ENCODE measurements at regions not wholly inside any gene's neighbourhood (a gene's known extent, or its start where the extent isn't known, plus 50 kb on each side); places are given as distances from the start of the nearest gene placed in this dataset.

DNA sequence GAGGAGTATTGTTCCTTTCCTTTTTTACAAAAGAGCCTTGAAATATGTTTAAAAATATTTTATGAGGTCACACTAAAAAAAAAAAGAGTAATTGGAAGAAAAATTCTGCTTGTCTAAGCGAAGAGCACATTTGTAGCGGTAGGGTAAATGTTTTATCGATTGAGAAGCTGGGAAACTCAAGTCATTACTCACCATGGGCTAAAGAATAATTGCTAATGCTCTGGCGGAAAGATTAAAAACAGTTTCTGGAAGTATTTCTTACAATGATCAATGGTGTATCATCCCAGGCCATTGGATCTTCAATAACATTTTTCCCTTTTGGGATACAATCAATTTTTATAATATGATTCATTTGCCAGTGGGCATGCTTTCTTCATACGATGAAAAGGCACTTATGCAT is 450.0 kb downstream of the RASEF start:
- no peak for DNase-seq (ENCODE audit: low read depth in 2 of 2)

DNA sequence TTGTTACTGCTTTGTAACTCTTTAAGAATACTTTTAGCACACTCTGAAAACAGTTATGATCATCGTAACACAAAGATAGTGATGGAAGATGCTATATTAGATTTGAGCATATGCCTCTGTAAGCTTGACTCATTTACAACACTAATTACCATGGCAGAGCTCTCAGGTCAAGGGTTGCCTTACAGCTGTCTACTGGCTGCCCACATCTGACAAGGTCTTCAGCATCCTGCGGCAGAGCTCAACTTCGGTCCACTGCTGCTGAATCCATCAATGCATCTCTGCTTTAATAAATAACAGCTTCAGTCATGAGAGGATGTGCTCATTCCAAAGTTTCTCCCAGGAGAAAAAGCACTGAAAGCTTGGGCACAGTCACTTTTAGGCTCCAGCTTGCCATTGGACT is 449.4 kb downstream of the RASEF start:
- DNase-seq (ENCODE audit: low read depth in 2 of 2), result no peak

DNA sequence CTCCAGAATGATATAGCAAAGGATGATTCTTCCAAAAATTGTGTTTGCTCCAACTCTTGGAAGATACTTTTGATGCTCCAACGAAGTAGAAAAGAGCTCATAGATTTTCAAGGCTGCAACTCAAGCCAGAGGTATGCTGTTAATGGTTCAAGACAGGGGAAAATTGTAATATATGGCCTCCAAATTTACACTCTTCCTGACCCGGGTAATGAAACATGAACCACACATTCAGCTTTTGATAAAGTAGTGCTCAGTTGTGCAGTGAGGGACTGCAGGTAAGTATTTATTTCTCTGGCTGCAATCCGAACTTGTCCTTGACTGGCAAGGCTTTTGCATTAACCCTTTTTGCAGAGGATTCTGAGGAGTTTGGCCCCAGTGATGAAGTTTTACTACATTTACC is 446.4 kb downstream of the RASEF start:
- no peak for DNase-seq (ENCODE audit: low read depth in 2 of 2)

DNA sequence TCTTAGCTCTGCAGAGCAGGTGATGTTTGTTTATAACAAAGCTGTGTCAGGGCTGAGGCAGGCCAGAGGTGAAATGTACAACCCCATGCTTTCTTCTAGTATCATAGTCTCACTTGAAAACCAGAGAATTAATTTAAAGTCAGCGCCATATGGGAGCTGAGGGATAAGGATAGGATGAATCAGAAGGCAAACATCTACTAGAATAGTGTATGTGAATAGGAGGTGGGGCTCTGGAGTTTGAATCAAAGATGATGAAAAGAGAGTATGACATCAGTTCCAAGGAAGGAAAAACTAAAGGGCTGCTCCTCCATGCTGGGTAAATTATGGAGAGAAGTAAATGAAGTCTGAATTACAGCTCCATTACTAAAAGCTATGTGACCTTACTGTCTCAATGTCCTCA is 441.5 kb downstream of the RASEF start:
- DNase-seq (ENCODE audit: low read depth in 2 of 2), result no peak

DNA sequence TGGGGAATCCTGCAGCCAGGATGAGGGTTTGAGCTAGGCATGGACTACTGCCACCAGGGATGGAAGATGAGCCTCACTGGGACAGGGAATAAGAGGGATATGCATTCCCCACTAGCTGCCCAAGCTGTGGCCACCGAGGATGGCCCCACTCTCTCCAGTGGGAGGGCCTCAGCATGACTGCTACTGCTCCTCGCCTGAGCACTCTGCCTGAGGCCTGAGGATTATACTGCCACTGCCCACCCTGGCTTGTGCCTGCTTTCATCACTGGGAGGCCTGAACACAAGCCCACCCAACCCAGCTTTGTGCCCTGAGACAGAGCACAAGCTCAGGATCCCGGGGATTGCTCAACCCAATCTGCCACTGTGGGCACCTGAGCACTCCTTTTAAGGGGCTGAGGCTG is 425.6 kb downstream of the RASEF start:
- no peak for DNase-seq (ENCODE audit: low read depth in 2 of 2)

DNA sequence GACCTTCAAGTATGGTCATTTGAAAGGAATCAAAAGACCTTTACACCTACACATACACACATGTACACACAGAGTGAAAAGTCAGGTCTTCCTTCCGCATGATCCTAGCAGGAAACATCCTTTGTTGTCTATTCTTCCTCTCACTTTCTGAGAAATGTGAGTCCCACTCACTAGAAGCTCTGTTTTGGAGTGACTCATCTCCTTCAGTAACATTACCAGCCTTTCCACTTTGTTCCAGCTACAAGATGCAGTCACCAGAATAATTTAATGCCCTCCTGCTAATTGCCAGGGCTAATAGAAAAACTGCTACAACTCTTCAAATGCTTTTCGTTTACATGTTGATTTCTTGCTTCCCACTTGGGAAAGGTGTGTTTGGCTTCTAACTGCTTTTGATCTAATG is 417.3 kb downstream of the RASEF start:
- DNase-seq (ENCODE audit: low read depth in 2 of 2), result no peak

DNA sequence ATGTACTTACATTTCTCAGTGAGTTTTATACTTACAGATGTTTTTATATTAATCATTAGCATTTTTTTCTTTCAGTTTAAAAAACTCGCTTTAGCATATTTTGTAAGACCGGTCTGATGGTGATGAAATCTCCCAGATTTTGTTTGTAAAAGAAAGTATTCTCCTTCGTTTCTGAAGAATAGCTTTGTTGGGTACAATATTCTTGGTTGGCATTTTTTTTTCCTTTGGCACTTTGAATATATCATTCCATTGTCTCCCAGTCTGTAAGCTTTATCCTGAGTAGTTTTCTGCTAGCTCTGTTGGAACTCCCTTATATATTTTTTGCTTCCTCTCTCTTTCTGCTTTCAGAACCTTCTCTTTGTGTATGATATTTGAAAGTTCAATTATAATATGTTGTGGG is 412.6 kb downstream of the RASEF start:
- no peak for DNase-seq (ENCODE audit: low read depth in 2 of 2)

DNA sequence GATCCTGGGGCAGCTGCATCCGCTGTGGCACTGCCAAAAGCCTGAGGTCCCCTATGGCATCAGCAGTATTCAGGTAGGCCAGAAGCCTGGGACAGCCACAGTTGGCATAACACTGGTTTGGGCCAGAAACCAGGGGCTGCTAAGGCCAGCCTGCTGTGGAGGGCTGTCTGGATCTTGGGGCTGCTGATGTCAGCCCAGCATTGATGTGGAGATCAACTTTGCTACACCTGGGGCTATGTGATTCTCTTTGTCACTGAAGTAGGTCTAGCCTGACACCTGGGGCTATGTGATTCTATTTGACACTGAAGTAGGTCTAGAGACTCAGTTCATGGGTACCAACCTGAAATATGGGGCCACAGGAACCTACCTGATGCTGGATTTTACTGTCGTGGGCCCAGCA is 411.5 kb downstream of the RASEF start:
- DNase-seq (ENCODE audit: low read depth in 2 of 2), result no peak

DNA sequence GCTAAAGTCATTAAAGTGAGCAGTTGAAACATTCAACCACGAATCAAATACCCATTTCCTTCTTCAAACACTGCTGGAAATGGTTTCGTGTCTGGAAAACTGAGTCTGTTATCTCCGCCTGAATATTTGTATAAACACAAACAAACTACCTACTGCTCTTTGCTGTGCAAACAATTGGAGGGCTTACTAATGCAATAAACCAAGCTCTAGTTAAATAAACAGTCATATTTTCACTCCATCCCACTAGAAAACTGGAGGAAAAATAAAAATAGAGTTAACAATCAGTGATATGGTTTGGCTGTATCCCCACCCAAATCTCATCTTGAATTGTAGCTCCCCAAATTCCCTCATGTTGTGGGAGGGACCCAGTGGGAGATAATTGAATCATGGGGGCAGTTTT is 397.6 kb downstream of the RASEF start:
- DNase-seq (ENCODE audit: low read depth in 2 of 2), result no peak

DNA sequence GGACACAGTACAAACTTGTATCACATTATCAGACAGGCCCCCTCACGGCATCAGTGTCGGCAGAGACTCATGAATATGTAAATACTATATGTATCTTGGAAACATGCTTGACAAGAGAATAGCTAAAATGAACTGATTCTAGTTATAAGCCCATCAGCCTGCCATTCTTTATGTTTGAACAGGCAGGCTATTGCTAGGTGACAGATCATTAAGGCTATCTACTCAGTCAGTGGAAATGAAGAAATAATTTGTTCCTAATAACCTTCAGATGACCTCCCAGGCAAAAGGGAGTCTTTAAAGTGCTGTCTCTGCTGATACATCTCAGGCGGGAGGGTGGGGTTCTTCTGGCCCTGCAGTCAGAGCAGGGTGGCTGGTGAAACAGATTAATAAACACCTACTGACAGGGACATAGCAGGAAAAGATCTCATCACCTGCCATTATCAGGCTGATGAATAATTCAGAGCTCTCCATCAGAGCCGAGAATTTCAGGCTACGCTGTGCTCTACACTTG is 394.2 kb downstream of the RASEF start:
- no peak for DNase-seq (ENCODE audit: low read depth in 2 of 2)

DNA sequence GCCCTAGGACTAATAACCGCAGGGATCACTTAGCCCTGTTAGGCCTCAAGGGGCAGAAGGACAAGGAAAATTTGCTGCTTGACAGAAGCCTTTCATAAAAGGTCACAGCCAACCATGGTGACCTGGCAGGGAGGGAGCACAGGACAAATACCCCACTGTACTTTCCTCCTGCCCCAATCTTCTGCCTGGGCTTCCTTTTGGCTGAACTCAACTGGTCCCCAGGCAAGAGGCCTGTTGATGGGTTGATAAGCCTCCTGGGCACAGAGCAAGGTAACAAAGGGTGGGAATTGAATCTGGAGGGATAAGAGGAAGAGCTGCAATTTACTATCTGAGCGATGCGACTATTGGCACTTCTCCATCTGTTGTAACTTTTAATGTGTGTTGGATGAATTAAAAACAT is 392.9 kb downstream of the RASEF start:
- DNase-seq (ENCODE audit: low read depth in 2 of 2), result no peak

DNA sequence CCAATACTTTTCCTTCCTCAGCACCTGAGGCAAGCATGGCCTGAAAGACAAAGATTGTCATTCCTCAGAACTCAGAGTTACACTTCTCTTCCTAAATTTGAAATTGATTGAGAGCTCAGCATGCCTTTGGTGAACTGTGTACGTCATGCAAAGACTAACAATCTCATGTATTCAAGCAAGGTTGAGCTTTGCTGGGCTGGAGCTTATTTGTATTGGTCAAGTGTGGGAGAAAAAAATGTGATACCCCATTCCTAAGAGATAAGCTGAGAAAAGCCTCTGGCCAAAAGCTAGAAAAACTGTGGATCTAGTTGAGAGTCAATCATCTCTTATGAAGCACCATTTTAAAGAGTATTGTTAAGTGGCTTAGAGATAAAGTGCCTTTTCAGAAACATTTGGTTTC is 392.2 kb downstream of the RASEF start:
- no peak for DNase-seq (ENCODE audit: low read depth in 2 of 2)

DNA sequence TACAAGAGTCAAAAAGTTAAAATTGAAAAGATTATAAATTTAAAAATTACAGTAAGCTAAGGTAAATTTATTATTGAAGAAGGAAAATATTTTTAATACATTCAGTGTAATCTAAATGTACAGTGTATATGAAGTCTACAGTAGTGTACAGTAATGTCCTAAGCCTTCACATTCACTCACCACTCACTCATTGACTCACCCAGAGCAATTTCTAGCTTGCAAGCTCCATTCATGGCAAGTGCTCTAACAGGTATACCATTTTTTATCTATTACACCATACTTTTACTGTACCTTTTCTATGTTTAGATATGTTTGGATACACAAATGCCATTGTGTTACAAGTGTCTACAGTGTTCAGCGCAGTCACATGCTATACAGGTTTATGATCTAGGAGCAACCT is 389.7 kb downstream of the RASEF start:
- DNase-seq (ENCODE audit: low read depth in 2 of 2), result no peak

DNA sequence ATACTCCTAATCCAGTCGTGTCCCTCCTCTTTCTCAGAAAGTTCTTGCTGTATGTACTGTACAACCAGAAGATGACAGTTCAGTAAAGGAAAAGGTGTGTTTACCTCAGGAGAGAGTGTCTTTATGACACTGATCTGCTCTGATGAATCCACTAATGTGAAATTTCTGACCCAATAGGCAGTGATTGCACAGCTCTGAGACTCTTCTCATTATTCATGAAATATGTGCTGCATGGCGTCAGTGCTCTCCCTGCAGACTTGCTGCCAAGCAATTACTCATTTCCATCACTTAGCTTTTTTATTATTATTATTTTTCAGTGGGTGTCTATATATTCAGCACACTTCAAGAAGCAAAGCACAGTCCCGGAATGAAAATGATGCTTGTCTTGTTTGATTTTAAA is 389.0 kb downstream of the RASEF start:
- DNase-seq (ENCODE audit: low read depth in 2 of 2), result no peak

DNA sequence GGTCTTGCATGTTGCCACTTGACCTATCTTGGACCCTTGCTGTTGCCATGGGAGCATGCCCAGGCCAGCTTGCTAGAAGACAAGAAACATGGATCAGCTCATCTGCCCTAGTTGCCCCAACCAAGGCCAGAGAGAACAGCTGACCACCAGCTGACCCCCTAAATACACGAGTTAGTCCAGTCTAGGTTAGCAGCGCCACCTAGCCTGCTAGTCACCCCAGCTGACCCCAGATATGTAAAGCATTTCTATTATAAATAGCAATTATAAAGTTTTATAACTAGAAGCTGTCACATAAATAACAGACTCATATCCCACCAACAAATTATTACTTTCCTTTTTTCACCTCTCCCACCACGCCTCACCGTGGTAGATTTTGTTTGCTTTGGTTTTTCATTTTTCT is 387.8 kb downstream of the RASEF start:
- DNase-seq (ENCODE audit: low read depth in 2 of 2), result no peak

DNA sequence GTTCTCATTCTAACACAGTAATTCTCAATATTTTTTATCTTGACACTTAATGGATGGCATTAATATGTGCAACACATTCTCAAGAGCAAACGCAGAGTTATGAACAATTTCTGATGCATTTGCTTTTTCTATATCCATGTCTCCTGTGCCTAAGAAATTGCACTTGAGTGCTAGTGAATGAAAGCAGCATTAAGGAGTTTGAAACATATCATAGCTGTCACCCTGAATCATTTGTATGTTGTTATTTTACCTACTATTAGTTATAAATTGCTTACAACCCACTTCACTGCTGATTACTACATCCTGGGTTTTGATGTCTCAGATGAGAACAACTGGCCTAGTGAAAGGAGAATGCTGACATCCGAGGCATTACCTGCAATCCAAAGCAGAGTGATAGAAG is 387.3 kb downstream of the RASEF start:
- DNase-seq (ENCODE audit: low read depth in 2 of 2), result no peak

DNA sequence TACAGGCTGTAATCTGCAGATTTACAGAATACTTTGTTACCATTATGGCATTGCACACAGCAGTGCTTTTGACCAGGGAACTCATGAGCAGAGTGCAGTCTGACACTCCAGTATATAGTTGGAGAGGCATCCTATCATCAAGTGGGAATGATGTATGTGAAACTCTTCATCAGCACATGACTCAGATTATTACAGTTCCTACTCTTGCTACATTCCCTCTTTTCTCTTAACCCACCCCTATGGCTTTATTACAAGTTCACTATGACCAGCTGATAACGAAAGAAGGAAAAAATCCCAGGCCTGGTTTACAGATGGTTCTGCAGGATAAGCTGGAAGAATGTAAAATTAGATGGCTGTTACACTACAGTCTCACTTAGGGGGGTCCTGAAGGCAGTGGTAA is 385.9 kb downstream of the RASEF start:
- DNase-seq (ENCODE audit: low read depth in 2 of 2), result no peak

DNA sequence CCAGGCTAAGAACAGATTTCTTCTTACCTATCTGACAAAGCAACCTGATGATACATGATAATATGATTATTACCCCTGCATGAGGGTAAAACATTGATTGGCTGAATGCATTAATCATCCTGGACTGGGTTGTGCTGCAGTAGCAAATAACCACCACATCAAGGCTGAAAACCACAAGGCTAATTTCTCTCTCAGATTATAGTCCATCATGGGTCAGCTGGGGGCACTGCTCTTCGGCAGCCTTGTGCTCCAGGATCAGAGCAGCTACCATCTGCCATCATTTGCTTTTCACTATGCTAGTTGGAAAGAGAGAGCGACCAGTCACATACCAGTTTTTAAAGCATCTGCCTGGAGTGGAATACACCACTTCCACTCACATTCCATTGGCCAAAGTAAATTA is 383.5 kb downstream of the RASEF start:
- DNase-seq (ENCODE audit: low read depth in 2 of 2), result no peak

DNA sequence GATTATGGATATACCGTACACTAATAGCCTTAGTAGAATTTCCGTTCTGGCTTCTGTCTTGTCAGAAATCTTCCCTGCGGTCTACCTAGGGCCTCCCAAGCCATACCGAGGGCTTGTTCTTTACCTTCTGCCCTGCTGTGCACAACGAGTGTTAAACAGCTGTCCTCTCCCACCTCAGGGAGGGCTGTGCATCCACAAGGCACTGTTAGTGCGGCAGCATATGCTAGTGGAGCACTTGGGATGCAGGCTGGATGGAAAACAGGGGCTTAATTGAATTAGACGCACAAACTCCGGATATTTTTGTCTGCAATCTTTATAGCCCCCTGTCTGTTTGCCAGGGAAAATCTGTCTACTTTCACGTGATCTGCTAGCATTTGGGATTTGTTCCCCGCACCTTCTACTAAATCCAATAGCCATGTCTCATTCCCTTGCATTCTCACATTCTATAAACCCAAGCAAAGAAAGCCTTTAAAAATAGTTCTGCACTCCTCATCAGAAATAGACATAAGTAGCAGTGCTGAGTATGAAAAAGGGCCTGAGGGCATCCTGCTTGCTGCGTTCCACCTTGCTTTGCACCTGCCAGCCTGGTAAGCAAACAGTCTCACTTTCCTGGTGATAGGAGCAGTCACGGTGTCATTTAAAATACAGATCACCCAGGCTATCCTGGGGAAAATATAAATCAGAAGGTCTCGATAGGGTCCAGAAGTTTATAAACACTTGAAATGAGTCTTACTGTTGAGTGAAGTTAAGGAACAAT is 382.6 kb downstream of the RASEF start:
- DNase-seq (ENCODE audit: low read depth in 2 of 2), result no peak

DNA sequence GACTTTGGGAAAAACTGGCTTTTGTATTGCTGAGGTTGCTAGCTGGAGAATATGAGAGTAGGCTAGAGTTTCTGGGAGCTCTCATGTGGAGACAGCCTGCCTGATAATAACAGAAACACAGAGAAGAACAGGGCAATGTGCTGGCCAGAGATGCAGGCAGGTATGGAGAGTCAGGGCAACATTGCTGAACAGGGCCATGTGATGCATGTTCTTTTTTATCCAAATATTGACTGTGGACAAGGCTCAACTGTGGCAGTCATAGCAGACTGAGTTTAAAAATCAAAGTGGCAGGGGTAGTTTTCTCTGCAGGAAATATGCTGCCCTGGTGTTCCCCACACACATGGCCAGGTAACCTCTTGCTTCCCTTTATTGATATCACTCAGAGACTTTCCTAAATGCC is 381.1 kb downstream of the RASEF start:
- DNase-seq (ENCODE audit: low read depth in 2 of 2), result no peak

DNA sequence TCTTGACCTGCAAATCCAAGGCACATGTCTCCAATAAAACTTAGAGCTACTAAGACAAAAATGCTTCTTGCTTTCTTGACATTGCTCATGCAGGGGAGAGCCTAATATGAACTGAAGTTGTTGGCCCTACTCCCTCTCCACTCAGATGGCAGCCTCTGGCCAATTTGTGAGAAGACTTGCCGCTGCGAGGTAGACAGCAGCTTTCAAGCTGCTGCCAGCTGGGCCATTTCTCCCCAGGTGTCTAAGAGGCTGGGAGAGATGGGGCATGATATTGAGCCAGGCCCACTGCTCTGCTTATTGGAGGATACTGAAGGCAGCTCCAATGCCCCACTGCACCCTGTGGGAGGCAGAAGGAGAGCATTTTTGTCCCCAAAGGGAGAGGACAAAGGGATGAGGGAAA is 380.5 kb downstream of the RASEF start:
- no peak for DNase-seq (ENCODE audit: low read depth in 2 of 2)

DNA sequence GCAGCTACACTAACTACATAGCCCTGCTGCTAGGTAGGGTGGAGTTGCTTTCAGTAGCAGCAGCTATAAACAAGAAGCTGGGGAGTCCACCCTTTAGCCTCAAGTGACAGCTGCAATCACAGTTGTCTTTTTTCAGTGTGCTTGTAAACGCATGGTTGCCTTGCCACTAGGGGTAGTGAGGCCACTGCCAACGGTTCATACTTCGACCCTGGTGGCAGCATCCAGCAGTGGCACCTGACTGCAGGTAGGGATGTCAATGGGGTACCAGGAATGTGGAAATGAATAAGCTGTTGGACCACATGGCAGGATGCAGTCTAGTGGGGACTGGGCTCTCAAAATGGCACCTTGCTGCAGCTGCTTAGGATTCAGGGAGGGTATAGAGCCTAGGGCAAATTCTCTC is 367.2 kb downstream of the RASEF start:
- no peak for DNase-seq (ENCODE audit: low read depth in 2 of 2)

DNA sequence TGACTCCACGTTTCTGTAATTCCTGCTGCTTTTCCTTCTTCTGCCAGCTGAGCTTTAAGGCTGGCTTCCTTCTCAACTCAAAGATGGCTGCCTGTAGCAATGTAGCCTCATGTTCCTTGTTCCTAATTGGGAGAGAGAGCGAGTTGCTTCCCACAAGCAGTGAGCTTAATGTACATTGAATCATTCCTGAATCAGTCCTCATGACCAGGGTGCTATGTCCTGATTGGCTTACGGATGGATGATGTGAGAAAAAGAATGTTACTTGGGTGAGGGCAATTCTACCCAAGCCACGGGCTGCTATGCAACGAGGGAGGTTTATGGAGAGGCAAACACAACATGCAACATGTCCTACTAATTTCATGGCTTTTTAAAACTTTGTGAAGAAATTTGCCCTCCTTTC is 356.2 kb downstream of the RASEF start:
- no peak for DNase-seq (ENCODE audit: low read depth in 2 of 2)

DNA sequence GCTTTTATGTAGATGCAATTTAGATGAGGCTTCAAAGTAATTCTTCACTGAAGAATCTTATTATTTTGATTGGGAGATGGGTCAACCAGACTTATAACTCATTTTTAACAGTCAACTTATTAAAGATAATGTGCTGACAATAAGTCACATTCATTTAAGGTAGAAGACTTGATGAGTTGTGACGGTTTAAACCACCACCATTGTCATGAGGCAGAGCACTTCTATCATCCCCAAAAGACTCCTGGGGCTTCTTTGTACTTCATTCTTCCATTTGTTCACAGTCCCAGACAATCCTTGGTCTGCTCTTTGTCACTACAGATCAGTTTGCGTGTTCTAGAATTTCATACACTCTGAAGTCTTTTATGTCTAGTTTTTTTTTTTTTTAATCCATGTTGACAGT is 346.1 kb downstream of the RASEF start:
- no peak for DNase-seq (ENCODE audit: low read depth in 2 of 2)
